T-cell (primary cell): ENCODE measurements at regions not wholly inside any gene's neighbourhood (a gene's known extent, or its start where the extent isn't known, plus 50 kb on each side); places are given as distances from the start of the nearest gene placed in this dataset.
A peak's percentile ranks its signal among the peaks of the same experiment; 100 is the strongest.

ENCODE experiments used
- ATAC-seq, 4 experiments: fragments of 200-7000 bp in 3 of 4; fragments of 150-1000 bp in 1 of 4; cut with Tn5 transposase; replicated peaks in 1 of 4; 1 replicate in 3 of 4; 2 replicates in 1 of 4; pipeline ENCODE4 v1.10.0; 2021; ENCODE audit warnings: moderate library complexity in 3 of 4, mild to moderate bottlenecking in 2 of 4, moderate number of reproducible peaks in 1 of 4
- CTCF ChIA-PET, 2 donors: fragments of 300-600 bp; sonication (Branson Sonifier 250); formaldehyde crosslinking; loops; one replicate each; lab custom pipeline; 2022; ENCODE audit warnings: antibody characterized with exemption in 2 of 2; lab: Charles Lee
- POLR2A ChIA-PET, 2 donors: fragments of 300-600 bp; sonication (Branson Sonifier 250); formaldehyde crosslinking; loops; one replicate each; lab custom pipeline; 2022; ENCODE audit warnings: antibody characterized with exemption in 2 of 2; lab: Charles Lee
- DNase-seq, 35 experiments: peaks; one replicate each; pipeline versions ENCODE4 v3.0.0 to v3.0.0-alpha.2; 2013 to 2023
- H3K27ac ChIP-seq: one replicate; pipeline ENCODE4 v1.5.1; 2013; ENCODE audit warnings: low read length
- H3K27me3 ChIP-seq, 2 experiments: replicated peaks in 1 of 2; 1 replicate in 1 of 2; 2 replicates in 1 of 2; pipeline versions ENCODE4 v1.6.1 to v1.7.0; 2013; ENCODE audit warnings: low read length in 1 of 2, mixed read lengths in 1 of 2; ENCODE audit not compliant: control insufficient read depth in 2 of 2, insufficient read depth in 2 of 2; ENCODE audit errors: extremely low read depth in 1 of 2
- H3K36me3 ChIP-seq, 2 donors: 1 replicate in 1 of 2; 2 replicates in 1 of 2; pipeline versions ENCODE4 v1.6.1 to v1.7.0; 2013; ENCODE audit warnings: low read length in 1 of 2; ENCODE audit not compliant: control insufficient read depth in 2 of 2, insufficient read depth in 1 of 2; ENCODE audit errors: extremely low read depth in 1 of 2
- H3K4me1 ChIP-seq, 2 experiments: 1 replicate in 1 of 2; 2 replicates in 1 of 2; pipeline versions ENCODE4 v1.6.1 to v1.7.0; 2013; ENCODE audit warnings: low read length in 2 of 2, mixed read lengths in 1 of 2; ENCODE audit not compliant: insufficient read depth in 2 of 2, control insufficient read depth in 1 of 2; ENCODE audit errors: extremely low read depth in 1 of 2
- H3K4me3 ChIP-seq, 2 donors: 1 replicate in 1 of 2; 2 replicates in 1 of 2; pipeline versions ENCODE4 v1.5.1 to v1.7.0; 2013; ENCODE audit warnings: mild to moderate bottlenecking in 2 of 2, low read length in 1 of 2, moderate library complexity in 1 of 2; ENCODE audit not compliant: control insufficient read depth in 1 of 2; ENCODE audit errors: extremely low read depth in 1 of 2
- H3K9me3 ChIP-seq: 2 replicates; pipeline ENCODE4 v1.7.0; 2013
- H3K27ac Mint-ChIP-seq, 2 donors: one replicate each; pipeline ENCODE4 v1.8.0; 2020 to 2021; ENCODE audit warnings: mild to moderate bottlenecking in 2 of 2, mixed read lengths in 2 of 2
- H3K27me3 Mint-ChIP-seq, 2 donors: one replicate each; pipeline ENCODE4 v1.8.0; 2021 to 2022; ENCODE audit warnings: mixed read lengths in 2 of 2
- H3K36me3 Mint-ChIP-seq: one replicate; pipeline ENCODE4 v1.8.0; 2021; ENCODE audit warnings: mixed read lengths
- H3K4me1 Mint-ChIP-seq, 3 donors: one replicate each; pipeline ENCODE4 v1.8.0; 2020 to 2022; ENCODE audit warnings: mixed read lengths in 3 of 3, mild to moderate bottlenecking in 1 of 3
- H3K4me3 Mint-ChIP-seq, 3 donors: one replicate each; pipeline ENCODE4 v1.8.0; 2020 to 2022; ENCODE audit warnings: mild to moderate bottlenecking in 3 of 3, mixed read lengths in 3 of 3, moderate library complexity in 3 of 3
- H3K9me3 Mint-ChIP-seq, 3 donors: one replicate each; pipeline ENCODE4 v1.8.0; 2020 to 2022; ENCODE audit warnings: mixed read lengths in 3 of 3
- WGBS: methylation state at CpG from one replicate; pipeline ENCODE4 v1.1.5; 2013; ENCODE audit warnings: missing lambda C conversion rate; ENCODE audit not compliant: insufficient coverage; 5-methylcytosine and 5-hydroxymethylcytosine counted together

GRCh38 chr2:160562730-160563129 lies 69.1 kb upstream of the RBMS1 start:
- Mint-ChIP-seq H3K4me1 (peaks cover 12 to 21% (median 14%) of the 10 kb centered on the region in 3 donors), H3K36me3 (no peaks in the 10 kb centered on the region), H3K9me3 (peaks cover 0 to 4% (median 3%) of the 10 kb centered on the region in 3 donors), H3K27me3 (no peaks in the 10 kb centered on the region), H3K27ac (no peak overlapping the region), H3K4me3 (no peak overlapping the region)
- Histone ChIP-seq H3K4me1 (peaks cover 0 to 11% of the 10 kb centered on the region in 2 experiments), H3K4me3 (no peak overlapping the region), H3K27ac (no peak overlapping the region), H3K27me3 (no peaks in the 10 kb centered on the region), H3K9me3 (no peaks in the 10 kb centered on the region), H3K36me3 (no peaks in the 10 kb centered on the region)
- no CpG with 5 or more reads among the region's 2 CpGs for WGBS
- DNase-seq (no peak), ATAC-seq (no peak)
- POLR2A ChIA-PET: no interaction called here
- CTCF ChIA-PET: no interaction called here

- CTCF ChIA-PET: interaction anchor here in 1 of 2 donors (0.5 kb wide), 1 partner anchor 83 kb away, joined by 9 read pairs; no protein-coding TSS in a partner anchor
- no peaks in the 10 kb centered on the region for H3K36me3 ChIP-seq
- no peaks in the 10 kb centered on the region for H3K27me3 ChIP-seq
- H3K4me3 ChIP-seq: no peak overlapping the region
- H3K9me3 ChIP-seq: no peaks in the 10 kb centered on the region
- peaks cover 0 to 11% of the 10 kb centered on the region in 2 experiments for H3K4me1 ChIP-seq
- no peak overlapping the region for H3K4me3 Mint-ChIP-seq
- H3K4me1 Mint-ChIP-seq: peaks cover 12 to 21% (median 14%) of the 10 kb centered on the region in 3 donors
- H3K27ac ChIP-seq: no peak overlapping the region
- no peak for DNase-seq
- no peak for ATAC-seq
- no peaks in the 10 kb centered on the region for H3K27me3 Mint-ChIP-seq
- POLR2A ChIA-PET: no interaction called here
- H3K9me3 Mint-ChIP-seq: peaks cover 0 to 9% (median 4%) of the 10 kb centered on the region in 3 donors
- H3K36me3 Mint-ChIP-seq: no peaks in the 10 kb centered on the region
- H3K27ac Mint-ChIP-seq: peak overlapping the region in 1 of 2 donors; percentile 2
Observed at GRCh38 chr2:160564591-160564990, 71.0 kb upstream of the RBMS1 start.

- Mint-ChIP-seq H3K4me1 (peaks cover 12 to 21% (median 14%) of the 10 kb centered on the region in 3 donors), H3K36me3 (no peaks in the 10 kb centered on the region), H3K27me3 (no peaks in the 10 kb centered on the region), H3K4me3 (no peak overlapping the region), H3K27ac (no peak overlapping the region), H3K9me3 (peaks cover 0 to 9% (median 2%) of the 10 kb centered on the region in 3 donors)
- Histone ChIP-seq H3K4me3 (no peak overlapping the region), H3K4me1 (peaks cover 0 to 11% of the 10 kb centered on the region in 2 experiments), H3K36me3 (no peaks in the 10 kb centered on the region), H3K27ac (no peak overlapping the region), H3K9me3 (no peaks in the 10 kb centered on the region), H3K27me3 (no peaks in the 10 kb centered on the region)
- ChIA-PET POLR2A (no interaction called here), CTCF (interaction anchor here in 1 of 2 donors (0.5 kb wide), 1 partner anchor 84 kb away, joined by 9 read pairs; no protein-coding TSS in a partner anchor)
- no CpG with 5 or more reads among the region's 3 CpGs for WGBS
- ATAC-seq (no peak), DNase-seq (no peak)
Observed at GRCh38 chr2:160565099-160565845, 71.7 kb upstream of the RBMS1 start.

- Histone ChIP-seq H3K27ac (no peak overlapping the region), H3K36me3 (no peaks in the 10 kb centered on the region), H3K4me3 (no peak overlapping the region), H3K9me3 (no peaks in the 10 kb centered on the region), H3K4me1 (peaks cover 0 to 11% of the 10 kb centered on the region in 2 experiments), H3K27me3 (no peaks in the 10 kb centered on the region)
- peaks cover 12 to 21% (median 14%) of the 10 kb centered on the region in 3 donors for H3K4me1 Mint-ChIP-seq
- ChIA-PET POLR2A (no interaction called here), CTCF (interaction anchor here in 1 of 2 donors (0.7 kb wide), 1 partner anchor 43 kb away, joined by 3 read pairs; no protein-coding TSS in a partner anchor)
- ATAC-seq: no peak
- no peaks in the 10 kb centered on the region for H3K27me3 Mint-ChIP-seq
- H3K27ac Mint-ChIP-seq: no peak overlapping the region
- H3K36me3 Mint-ChIP-seq: no peaks in the 10 kb centered on the region
- no peak for DNase-seq
- H3K9me3 Mint-ChIP-seq: peaks cover 0 to 9% (median 0%) of the 10 kb centered on the region in 3 donors
- no peak overlapping the region for H3K4me3 Mint-ChIP-seq
Observed at GRCh38 chr2:160566717-160567116, 73.1 kb upstream of the RBMS1 start.

- ATAC-seq (no peak), DNase-seq (no peak)
- Mint-ChIP-seq H3K27ac (no peak overlapping the region), H3K4me3 (no peak overlapping the region), H3K36me3 (no peaks in the 10 kb centered on the region), H3K4me1 (peaks cover 12 to 21% (median 14%) of the 10 kb centered on the region in 3 donors), H3K27me3 (no peaks in the 10 kb centered on the region), H3K9me3 (peaks cover 0 to 13% (median 7%) of the 10 kb centered on the region in 3 donors)
- 87% methylated on average over 3 of the region's 3 CpGs for WGBS
- Histone ChIP-seq H3K27me3 (no peaks in the 10 kb centered on the region), H3K36me3 (no peaks in the 10 kb centered on the region), H3K9me3 (no peaks in the 10 kb centered on the region), H3K27ac (no peak overlapping the region), H3K4me1 (peaks cover 0 to 10% of the 10 kb centered on the region in 2 experiments), H3K4me3 (no peak overlapping the region)
- ChIA-PET POLR2A (no interaction called here), CTCF (no interaction called here)
Observed at GRCh38 chr2:160568856-160569255, 75.2 kb upstream of the RBMS1 start.

GRCh38 chr2:160570376-160570775 lies 76.8 kb upstream of the RBMS1 start:
- CTCF ChIA-PET: no interaction called here
- H3K9me3 Mint-ChIP-seq: peaks cover 0 to 13% (median 7%) of the 10 kb centered on the region in 3 donors
- no peak overlapping the region for H3K27ac Mint-ChIP-seq
- no peak overlapping the region for H3K4me3 Mint-ChIP-seq
- H3K36me3 ChIP-seq: no peaks in the 10 kb centered on the region
- H3K4me1 Mint-ChIP-seq: peaks cover 0 to 8% (median 2%) of the 10 kb centered on the region in 3 donors
- H3K27ac ChIP-seq: no peak overlapping the region
- no peaks in the 10 kb centered on the region for H3K27me3 ChIP-seq
- ATAC-seq: no peak
- no peaks in the 10 kb centered on the region for H3K27me3 Mint-ChIP-seq
- no peak for DNase-seq
- no peak overlapping the region for H3K4me3 ChIP-seq
- WGBS: 87% methylated on average over 2 of the region's 2 CpGs
- no peaks in the 10 kb centered on the region for H3K9me3 ChIP-seq
- POLR2A ChIA-PET: no interaction called here
- no peaks in the 10 kb centered on the region for H3K4me1 ChIP-seq
- no peaks in the 10 kb centered on the region for H3K36me3 Mint-ChIP-seq
